22Rv1 (cell line): ENCODE measurements at regions not wholly inside any gene's neighbourhood (a gene's known extent, or its start where the extent isn't known, plus 50 kb on each side); places are given as distances from the start of the nearest gene placed in this dataset.
A peak's percentile ranks its signal among the peaks of the same experiment; 100 is the strongest.

Experiments
- H3K27ac ChIP-seq: fragments of 450-650 bp; 2 replicates; pipeline ENCODE4 v1.5.1; 2017
- CTCF ChIP-seq: fragments of 450-650 bp; IDR thresholded peaks from 2 replicates; pipeline ENCODE4 v1.5.1; 2017; ENCODE audit warnings: mild to moderate bottlenecking
- ZFX ChIP-seq: fragments of 450-650 bp; IDR thresholded peaks from 2 replicates; pipeline ENCODE4 v1.6.1; 2017; ENCODE audit warnings: antibody characterized with exemption, borderline replicate concordance

GRCh38 chr17:62882878-62883277 lies 74.8 kb upstream of the MARCHF10 start:
- H3K27ac ChIP-seq: no peak overlapping the region
- TF ChIP-seq ZFX (no peak), CTCF (no peak)

GRCh38 chr17:62882284-62882683 lies 74.2 kb upstream of the MARCHF10 start:
- TF ChIP-seq CTCF: no peak
- TF ChIP-seq ZFX: no peak
- H3K27ac ChIP-seq: no peak overlapping the region

GRCh38 chr17:62880120-62880519 lies 72.0 kb upstream of the MARCHF10 start:
- no peak for TF ChIP-seq CTCF
- TF ChIP-seq ZFX: no peak
- no peak overlapping the region for H3K27ac ChIP-seq

GRCh38 chr17:62876673-62877405 lies 68.7 kb upstream of the MARCHF10 start:
- no peak for TF ChIP-seq CTCF
- no peak for TF ChIP-seq ZFX
- peak overlapping the region; percentile 28 for H3K27ac ChIP-seq

GRCh38 chr17:62876063-62876462 lies 67.9 kb upstream of the MARCHF10 start:
- TF ChIP-seq CTCF: no peak
- no peak for TF ChIP-seq ZFX
- no peak overlapping the region; the same call in 1 of the 2 replicates for H3K27ac ChIP-seq

- TF ChIP-seq CTCF (no peak), ZFX (no peak)
- no peak overlapping the region for H3K27ac ChIP-seq
These were observed 67.2 kb upstream of the MARCHF10 start for GRCh38 chr17:62875296-62875695.

- no peak overlapping the region for H3K27ac ChIP-seq
- TF ChIP-seq ZFX (no peak), CTCF (no peak)
These were observed 63.2 kb upstream of the MARCHF10 start for GRCh38 chr17:62871291-62871690.
